ENCODE measurements at regions not wholly inside any gene's neighbourhood (a gene's known extent, or its start where the extent isn't known, plus 50 kb on each side); places are given as distances from the start of the nearest gene placed in this dataset.

- DNase-seq, result no peak
Observed at GRCh38 chr2:226680719-226681118, 118.9 kb downstream of the IRS1 start.

GRCh38 chr2:226679389-226680065 is 120.1 kb downstream of the IRS1 start:
- no peak for DNase-seq

GRCh38 chr2:226678422-226678821 is 121.2 kb downstream of the IRS1 start:
- DNase-seq, result no peak

GRCh38 chr2:226677080-226677479 is 122.5 kb downstream of the IRS1 start:
- DNase-seq, result no peak

- no peak for DNase-seq
Observed at GRCh38 chr2:226676618-226677017, 123.0 kb downstream of the IRS1 start.

- no peak for DNase-seq
Observed at GRCh38 chr2:226674123-226674522, 125.5 kb downstream of the IRS1 start.

GRCh38 chr2:226673314-226673723 is 126.3 kb downstream of the IRS1 start:
- DNase-seq, result no peak

- no peak for DNase-seq
Observed at GRCh38 chr2:226671141-226671676, 128.4 kb downstream of the IRS1 start.

- no peak for DNase-seq
Observed at GRCh38 chr2:226669905-226670304, 129.7 kb downstream of the IRS1 start.

- no peak for DNase-seq
Observed at GRCh38 chr2:226669249-226669648, 130.4 kb downstream of the IRS1 start.

GRCh38 chr2:226667736-226668135 is 131.9 kb downstream of the IRS1 start:
- DNase-seq, result no peak

- no peak for DNase-seq
Observed at GRCh38 chr2:226665306-226665831, 134.3 kb downstream of the IRS1 start.

GRCh38 chr2:226664661-226665060 is 135.0 kb downstream of the IRS1 start:
- no peak for DNase-seq

- no peak for DNase-seq
Observed at GRCh38 chr2:226664140-226664539, 135.5 kb downstream of the IRS1 start.

GRCh38 chr2:226661789-226662545 is 137.7 kb downstream of the IRS1 start:
- DNase-seq, result no peak

GRCh38 chr2:226660526-226660925 is 139.1 kb downstream of the IRS1 start:
- DNase-seq, result no peak

- no peak for DNase-seq
Observed at GRCh38 chr2:226660124-226660523, 139.5 kb downstream of the IRS1 start.

- DNase-seq, result no peak
Observed at GRCh38 chr2:226659410-226659809, 140.2 kb downstream of the IRS1 start.

- no peak for DNase-seq
Observed at GRCh38 chr2:226658555-226658954, 141.1 kb downstream of the IRS1 start.

GRCh38 chr2:226657340-226658053 is 142.1 kb downstream of the IRS1 start:
- DNase-seq, result no peak

- DNase-seq, result no peak
Observed at GRCh38 chr2:226656367-226656766, 143.3 kb downstream of the IRS1 start.

GRCh38 chr2:226655871-226656270 is 143.7 kb downstream of the IRS1 start:
- DNase-seq, result no peak
